ENCODE measurements at regions not wholly inside any gene's neighbourhood (a gene's known extent, or its start where the extent isn't known, plus 50 kb on each side); places are given as distances from the start of the nearest gene placed in this dataset.

DNA sequence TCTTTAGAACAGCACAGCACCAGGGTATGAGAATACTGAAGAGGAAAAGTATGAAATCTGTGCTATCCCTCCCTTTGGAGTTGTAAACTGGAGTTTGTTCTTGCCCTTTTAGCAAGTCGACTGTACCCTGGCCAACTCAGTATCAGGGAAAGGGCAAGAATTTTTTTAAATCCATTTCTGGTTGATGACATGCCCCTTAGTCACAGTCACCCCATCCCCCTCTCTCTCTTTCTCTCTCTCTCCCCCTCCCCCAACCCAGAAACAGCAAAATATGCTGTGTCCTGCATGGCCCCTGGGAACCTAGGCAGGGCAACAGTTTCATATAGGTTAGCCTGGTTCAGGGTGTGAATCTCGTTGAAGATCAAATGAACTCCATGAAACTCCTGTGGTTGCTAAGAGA, 177.7 kb upstream of the ADO start:
- Histone ChIP-seq H3K27ac (ENCODE audit: low read depth, low read length) (no peak overlapping the region), H3K9ac (ENCODE audit: low read length) (no peak overlapping the region), H3K4me1 (ENCODE audit: control insufficient read depth, insufficient read depth, low read length) (peaks cover 28% of the 10 kb centered on the region), H3K9me3 (ENCODE audit: control insufficient read depth, insufficient read depth, low read depth, low read length) (no peaks in the 10 kb centered on the region), H3K4me3 (ENCODE audit: low read depth, low read length) (0 out of 2 replicates have a peak overlapping the region, but pooled peaks have one; percentile 3), H3K36me3 (ENCODE audit: control insufficient read depth, insufficient read depth, low read length) (no peaks in the 10 kb centered on the region), H3K27me3 (ENCODE audit: control insufficient read depth, insufficient read depth, low read length) (no peaks in the 10 kb centered on the region)

- no peak overlapping the region for H3K27ac ChIP-seq (ENCODE audit: low read depth, low read length)
- H3K4me1 ChIP-seq (ENCODE audit: control insufficient read depth, insufficient read depth, low read length), result peaks cover 28% of the 10 kb centered on the region
Observed at GRCh38 chr10:62627983-62628382, 176.5 kb upstream of the ADO start.

DNA sequence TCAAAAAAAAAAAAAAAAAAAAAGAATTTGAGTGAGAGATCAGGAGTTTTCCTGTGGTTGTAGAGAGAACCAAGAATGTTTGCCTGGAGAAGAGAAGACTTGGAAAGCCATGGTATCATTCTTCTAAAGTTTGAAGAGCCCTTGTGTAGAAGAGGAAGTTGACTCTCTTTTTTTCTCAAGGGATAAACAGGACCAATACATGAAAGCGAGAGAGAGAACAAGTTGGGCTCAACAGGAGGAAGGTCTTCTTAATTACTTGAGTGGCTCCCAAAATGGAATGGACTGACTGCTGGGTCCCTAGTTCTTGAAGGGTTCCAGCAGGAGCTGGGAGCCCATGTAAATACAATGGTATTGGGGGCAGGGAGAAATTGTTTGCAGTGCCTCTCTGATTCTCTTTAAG, 173.3 kb upstream of the ADO start:
- H3K9ac ChIP-seq (ENCODE audit: low read length), result no peak overlapping the region
- no peaks in the 10 kb centered on the region for H3K27me3 ChIP-seq (ENCODE audit: control insufficient read depth, insufficient read depth, low read length)
- no peak overlapping the region for H3K27ac ChIP-seq (ENCODE audit: low read depth, low read length)
- peaks cover 13% of the 10 kb centered on the region for H3K4me1 ChIP-seq (ENCODE audit: control insufficient read depth, insufficient read depth, low read length)
- no peak overlapping the region for H3K4me3 ChIP-seq (ENCODE audit: low read depth, low read length)
- no peaks in the 10 kb centered on the region for H3K9me3 ChIP-seq (ENCODE audit: control insufficient read depth, insufficient read depth, low read depth, low read length)
- no peaks in the 10 kb centered on the region for H3K36me3 ChIP-seq (ENCODE audit: control insufficient read depth, insufficient read depth, low read length)

More at GRCh38 chr10:62627983-62628382, 176.5 kb upstream of the ADO start:
- H3K9me3 ChIP-seq (ENCODE audit: control insufficient read depth, insufficient read depth, low read depth, low read length), result no peaks in the 10 kb centered on the region
- no peaks in the 10 kb centered on the region for H3K27me3 ChIP-seq (ENCODE audit: control insufficient read depth, insufficient read depth, low read length)
- H3K9ac ChIP-seq (ENCODE audit: low read length), result no peak overlapping the region
- no peak overlapping the region for H3K4me3 ChIP-seq (ENCODE audit: low read depth, low read length)
- no peaks in the 10 kb centered on the region for H3K36me3 ChIP-seq (ENCODE audit: control insufficient read depth, insufficient read depth, low read length)

DNA sequence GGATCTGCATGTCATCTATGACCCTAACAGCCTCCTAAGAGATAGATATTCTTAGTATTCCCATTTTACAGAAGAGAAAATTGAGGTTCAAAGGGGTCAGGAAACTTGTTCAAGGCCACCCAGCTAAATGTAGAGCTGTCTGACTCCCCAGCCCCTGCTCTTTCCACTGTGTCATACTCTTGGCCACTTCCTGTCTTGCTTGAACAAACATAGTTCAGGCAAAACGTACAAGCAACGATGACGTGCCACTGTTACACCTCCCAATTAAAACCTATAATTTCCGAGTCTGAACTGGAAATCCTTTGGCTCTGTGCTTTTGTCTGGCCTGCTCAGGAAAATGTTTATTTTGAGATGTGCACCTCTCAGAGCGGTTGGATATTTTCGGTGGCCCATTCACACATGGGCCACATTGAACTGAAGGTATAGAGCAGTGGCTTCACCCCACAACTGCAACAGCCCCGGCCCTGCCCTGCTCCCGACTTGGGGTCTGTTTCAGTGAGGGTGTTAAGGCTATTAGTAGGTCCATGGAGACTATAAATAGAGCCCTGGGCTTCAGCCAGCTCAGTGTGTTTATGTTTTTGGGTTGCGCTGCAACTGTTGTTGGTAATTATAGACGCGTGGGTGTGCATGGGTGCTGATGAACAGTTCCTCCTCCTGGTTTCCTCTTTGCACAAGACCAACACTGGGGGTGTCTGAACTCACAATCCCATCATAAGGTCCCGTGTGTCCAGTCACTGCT, 172.3 kb upstream of the ADO start:
- Histone ChIP-seq H3K36me3 (ENCODE audit: control insufficient read depth, insufficient read depth, low read length) (no peaks in the 10 kb centered on the region), H3K27ac (ENCODE audit: low read depth, low read length) (no peak overlapping the region), H3K27me3 (ENCODE audit: control insufficient read depth, insufficient read depth, low read length) (no peaks in the 10 kb centered on the region), H3K9ac (ENCODE audit: low read length) (no peak overlapping the region), H3K9me3 (ENCODE audit: control insufficient read depth, insufficient read depth, low read depth, low read length) (no peaks in the 10 kb centered on the region), H3K4me3 (ENCODE audit: low read depth, low read length) (no peak overlapping the region), H3K4me1 (ENCODE audit: control insufficient read depth, insufficient read depth, low read length) (peaks cover 4% of the 10 kb centered on the region)

GRCh38 chr10:62633976-62634375, 170.5 kb upstream of the ADO start:
- Histone ChIP-seq H3K36me3 (ENCODE audit: control insufficient read depth, insufficient read depth, low read length) (no peaks in the 10 kb centered on the region), H3K27me3 (ENCODE audit: control insufficient read depth, insufficient read depth, low read length) (no peaks in the 10 kb centered on the region), H3K4me3 (ENCODE audit: low read depth, low read length) (no peak overlapping the region), H3K9ac (ENCODE audit: low read length) (no peak overlapping the region), H3K27ac (ENCODE audit: low read depth, low read length) (no peak overlapping the region), H3K9me3 (ENCODE audit: control insufficient read depth, insufficient read depth, low read depth, low read length) (no peaks in the 10 kb centered on the region), H3K4me1 (ENCODE audit: control insufficient read depth, insufficient read depth, low read length) (peaks cover 10% of the 10 kb centered on the region)

DNA sequence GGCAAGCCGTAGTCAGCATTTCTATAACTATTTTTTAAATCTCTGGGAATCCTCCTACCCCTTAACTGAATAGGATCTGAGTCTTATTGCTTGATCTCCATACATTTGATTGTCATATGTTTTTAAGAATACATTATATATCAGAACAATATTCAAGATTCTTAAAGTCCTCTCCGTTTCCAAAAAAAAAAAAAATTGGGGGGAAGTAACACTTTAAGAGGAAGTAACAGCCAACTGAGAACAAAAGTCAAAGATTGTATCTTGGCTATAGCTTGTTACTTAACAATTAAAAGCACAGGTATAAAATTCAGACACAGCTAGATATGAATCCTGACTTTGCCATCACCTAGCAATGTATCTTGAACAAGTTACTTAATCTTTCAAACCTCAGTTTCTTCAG, 169.9 kb upstream of the ADO start:
- H3K27me3 ChIP-seq (ENCODE audit: control insufficient read depth, insufficient read depth, low read length), result no peaks in the 10 kb centered on the region
- no peak overlapping the region for H3K27ac ChIP-seq (ENCODE audit: low read depth, low read length)
- no peak overlapping the region for H3K9ac ChIP-seq (ENCODE audit: low read length)
- H3K4me3 ChIP-seq (ENCODE audit: low read depth, low read length), result no peak overlapping the region
- no peaks in the 10 kb centered on the region for H3K9me3 ChIP-seq (ENCODE audit: control insufficient read depth, insufficient read depth, low read depth, low read length)
- peaks cover 10% of the 10 kb centered on the region for H3K4me1 ChIP-seq (ENCODE audit: control insufficient read depth, insufficient read depth, low read length)
- no peaks in the 10 kb centered on the region for H3K36me3 ChIP-seq (ENCODE audit: control insufficient read depth, insufficient read depth, low read length)

- Histone ChIP-seq H3K9ac (ENCODE audit: low read length) (no peak overlapping the region), H3K9me3 (ENCODE audit: control insufficient read depth, insufficient read depth, low read depth, low read length) (no peaks in the 10 kb centered on the region), H3K4me3 (ENCODE audit: low read depth, low read length) (no peak overlapping the region), H3K27me3 (ENCODE audit: control insufficient read depth, insufficient read depth, low read length) (no peaks in the 10 kb centered on the region), H3K27ac (ENCODE audit: low read depth, low read length) (no peak overlapping the region), H3K4me1 (ENCODE audit: control insufficient read depth, insufficient read depth, low read length) (peaks cover 10% of the 10 kb centered on the region), H3K36me3 (ENCODE audit: control insufficient read depth, insufficient read depth, low read length) (no peaks in the 10 kb centered on the region)
Observed at GRCh38 chr10:62635127-62635526, 169.4 kb upstream of the ADO start.

- H3K4me3 ChIP-seq (ENCODE audit: low read depth, low read length), result no peak overlapping the region
- no peaks in the 10 kb centered on the region for H3K36me3 ChIP-seq (ENCODE audit: control insufficient read depth, insufficient read depth, low read length)
- H3K27ac ChIP-seq (ENCODE audit: low read depth, low read length), result no peak overlapping the region
- H3K9ac ChIP-seq (ENCODE audit: low read length), result no peak overlapping the region
- no peaks in the 10 kb centered on the region for H3K27me3 ChIP-seq (ENCODE audit: control insufficient read depth, insufficient read depth, low read length)
- no peaks in the 10 kb centered on the region for H3K9me3 ChIP-seq (ENCODE audit: control insufficient read depth, insufficient read depth, low read depth, low read length)
- H3K4me1 ChIP-seq (ENCODE audit: control insufficient read depth, insufficient read depth, low read length), result peaks cover 10% of the 10 kb centered on the region
Observed at GRCh38 chr10:62636825-62637248, 167.7 kb upstream of the ADO start.

DNA sequence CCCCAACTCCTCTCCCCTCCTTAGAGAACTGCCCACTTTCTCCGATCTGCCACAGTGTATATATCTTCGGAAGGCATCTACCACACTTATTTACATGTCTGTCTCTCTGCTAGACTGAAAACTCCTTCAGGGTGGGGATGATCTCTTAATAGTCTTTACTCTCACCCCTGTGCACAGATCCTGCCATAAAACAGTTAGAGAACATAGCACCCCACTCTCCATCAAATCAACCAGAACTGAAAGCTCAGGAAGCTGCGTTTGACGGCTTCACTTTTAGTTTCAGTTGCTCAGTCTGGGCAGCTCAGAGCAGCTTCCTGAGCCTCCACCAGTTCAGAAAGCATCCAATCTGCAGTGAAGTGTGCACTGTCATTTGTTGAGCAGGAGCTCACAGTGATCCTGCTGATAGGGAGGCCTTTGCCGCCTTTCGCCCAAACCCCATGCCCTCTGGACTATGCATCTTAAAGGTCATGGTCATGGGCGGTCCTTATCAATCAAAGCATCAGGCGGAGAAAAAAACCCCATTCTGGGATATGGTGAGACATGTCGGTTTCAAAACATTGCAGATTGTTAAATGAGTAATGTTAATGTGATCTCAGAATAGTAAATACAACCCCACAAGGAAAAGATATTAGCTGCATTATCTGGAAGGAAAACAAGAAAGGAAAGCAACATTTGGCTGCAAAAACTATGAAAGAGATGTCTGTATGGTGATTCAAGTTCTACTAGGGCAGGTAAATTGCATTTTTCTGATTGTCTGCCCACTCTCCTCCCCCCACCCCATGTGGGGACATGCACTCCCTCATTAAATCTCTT, 167.1 kb upstream of the ADO start:
- Histone ChIP-seq H3K36me3 (ENCODE audit: control insufficient read depth, insufficient read depth, low read length) (no peaks in the 10 kb centered on the region), H3K27ac (ENCODE audit: low read depth, low read length) (no peak overlapping the region), H3K4me3 (ENCODE audit: low read depth, low read length) (no peak overlapping the region), H3K9ac (ENCODE audit: low read length) (no peak overlapping the region), H3K27me3 (ENCODE audit: control insufficient read depth, insufficient read depth, low read length) (no peaks in the 10 kb centered on the region), H3K4me1 (ENCODE audit: control insufficient read depth, insufficient read depth, low read length) (peaks cover 10% of the 10 kb centered on the region), H3K9me3 (ENCODE audit: control insufficient read depth, insufficient read depth, low read depth, low read length) (no peaks in the 10 kb centered on the region)

DNA sequence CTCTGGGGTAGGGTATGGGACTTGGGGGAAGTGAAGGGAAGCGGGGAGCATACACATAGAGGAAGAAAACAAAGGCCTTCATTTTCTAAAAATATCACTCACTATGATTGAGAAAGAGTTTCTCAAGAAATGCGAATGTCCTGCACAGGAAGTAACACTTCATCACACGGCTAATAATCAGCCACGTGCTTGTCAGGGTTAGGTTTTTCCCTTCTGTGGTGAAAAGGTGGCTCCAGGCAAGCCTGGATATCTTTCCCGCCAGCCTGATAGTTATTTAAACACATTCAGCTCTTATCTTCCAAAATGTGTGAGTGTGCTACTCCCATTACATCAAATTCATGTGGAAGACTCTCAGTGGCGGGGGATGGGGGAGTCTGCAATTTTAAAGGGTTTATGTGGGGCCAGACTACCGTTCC, 166.4 kb upstream of the ADO start:
- Histone ChIP-seq H3K36me3 (ENCODE audit: control insufficient read depth, insufficient read depth, low read length) (no peaks in the 10 kb centered on the region), H3K9ac (ENCODE audit: low read length) (no peak overlapping the region), H3K27me3 (ENCODE audit: control insufficient read depth, insufficient read depth, low read length) (no peaks in the 10 kb centered on the region), H3K27ac (ENCODE audit: low read depth, low read length) (no peak overlapping the region), H3K9me3 (ENCODE audit: control insufficient read depth, insufficient read depth, low read depth, low read length) (no peaks in the 10 kb centered on the region), H3K4me1 (ENCODE audit: control insufficient read depth, insufficient read depth, low read length) (peaks cover 10% of the 10 kb centered on the region), H3K4me3 (ENCODE audit: low read depth, low read length) (no peak overlapping the region)

- peaks cover 10% of the 10 kb centered on the region for H3K4me1 ChIP-seq (ENCODE audit: control insufficient read depth, insufficient read depth, low read length)
- no peak overlapping the region for H3K4me3 ChIP-seq (ENCODE audit: low read depth, low read length)
- H3K27ac ChIP-seq (ENCODE audit: low read depth, low read length), result no peak overlapping the region
- H3K27me3 ChIP-seq (ENCODE audit: control insufficient read depth, insufficient read depth, low read length), result no peaks in the 10 kb centered on the region
- no peaks in the 10 kb centered on the region for H3K9me3 ChIP-seq (ENCODE audit: control insufficient read depth, insufficient read depth, low read depth, low read length)
- no peak overlapping the region for H3K9ac ChIP-seq (ENCODE audit: low read length)
- H3K36me3 ChIP-seq (ENCODE audit: control insufficient read depth, insufficient read depth, low read length), result no peaks in the 10 kb centered on the region
Observed at GRCh38 chr10:62639144-62639543, 165.4 kb upstream of the ADO start.
